ENCODE measurements at regions not wholly inside any gene's neighbourhood (a gene's known extent, or its start where the extent isn't known, plus 50 kb on each side); places are given as distances from the start of the nearest gene placed in this dataset.

DNA sequence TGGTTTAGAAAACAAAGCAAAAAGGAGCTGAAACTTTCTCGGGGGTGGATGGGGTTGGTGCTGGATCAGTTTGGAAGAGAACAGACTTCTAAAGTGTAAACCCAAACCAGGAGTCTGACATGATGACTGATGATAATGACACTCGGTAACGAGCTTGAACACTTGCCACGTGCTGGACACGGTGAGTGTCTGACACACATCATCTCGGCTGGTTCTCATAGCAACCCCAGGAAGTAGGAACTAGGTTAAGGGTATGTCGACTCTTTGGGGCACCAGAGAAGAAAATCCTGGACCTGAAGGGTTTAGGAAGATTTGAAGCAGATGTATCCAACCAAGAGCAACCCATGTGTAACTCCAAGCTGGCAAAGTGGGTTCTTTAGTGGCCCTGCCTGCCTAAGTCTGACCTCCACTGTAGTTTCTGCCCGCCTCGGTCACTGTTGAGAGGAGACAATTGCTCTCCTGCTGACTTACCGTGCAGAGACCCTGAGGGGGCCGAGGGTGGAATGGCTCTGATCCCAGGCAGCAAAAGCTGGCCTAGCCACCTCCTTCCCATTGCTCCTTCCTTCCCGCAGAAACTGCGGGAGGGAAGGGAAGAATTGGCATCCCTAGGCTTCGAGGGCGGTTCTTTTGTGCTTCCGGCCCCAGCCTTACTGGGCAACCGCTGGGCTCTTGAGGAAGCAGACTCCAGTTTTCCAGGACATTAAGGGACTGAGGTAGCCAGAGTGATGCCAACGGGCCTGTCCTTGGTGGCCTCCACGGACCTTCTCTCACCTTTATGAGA is 156.0 kb downstream of the TOMM20 start:
- Histone ChIP-seq H3K27me3 (no peaks in the 10 kb centered on the region), H3K4me1 (peaks cover 46 to 87% (median 69%) of the 10 kb centered on the region in 4 donors), H3K36me3 (no peaks in the 10 kb centered on the region), H3K4me3 (no peak overlapping the region), H3K27ac (peak overlapping the region; percentile 86 to 91 (median 88)), H3K9me3 (no peaks in the 10 kb centered on the region)
- intact Hi-C loops (cut with DNase I; ENCODE audit: low total_unique reads) (no loop called here), in situ Hi-C loops (cut with MboI; ENCODE audit: low pct_ligation_motif_present in 1 of 4, low pct_unique_long_range_greater_than_20kb in 1 of 4, low sequenced_read_pairs in 3 of 4) (loop anchor here in 3 of 4 donors (5.0 to 10.0 kb wide), 6 partner anchors 102 to 368 kb away; partner anchors contain the start of gene IRF2BP2 (in 1 of the 3))
- TF ChIP-seq POLR2AphosphoS5 (IDR thresholded peaks at IDR 0.05) (no peak), POLR2A (IDR thresholded peaks at IDR 0.05) (no peak), EP300 (IDR thresholded peaks at IDR 0.05; ENCODE audit: low read depth) (no peak)
- TF ChIP-seq, protein P1, sequence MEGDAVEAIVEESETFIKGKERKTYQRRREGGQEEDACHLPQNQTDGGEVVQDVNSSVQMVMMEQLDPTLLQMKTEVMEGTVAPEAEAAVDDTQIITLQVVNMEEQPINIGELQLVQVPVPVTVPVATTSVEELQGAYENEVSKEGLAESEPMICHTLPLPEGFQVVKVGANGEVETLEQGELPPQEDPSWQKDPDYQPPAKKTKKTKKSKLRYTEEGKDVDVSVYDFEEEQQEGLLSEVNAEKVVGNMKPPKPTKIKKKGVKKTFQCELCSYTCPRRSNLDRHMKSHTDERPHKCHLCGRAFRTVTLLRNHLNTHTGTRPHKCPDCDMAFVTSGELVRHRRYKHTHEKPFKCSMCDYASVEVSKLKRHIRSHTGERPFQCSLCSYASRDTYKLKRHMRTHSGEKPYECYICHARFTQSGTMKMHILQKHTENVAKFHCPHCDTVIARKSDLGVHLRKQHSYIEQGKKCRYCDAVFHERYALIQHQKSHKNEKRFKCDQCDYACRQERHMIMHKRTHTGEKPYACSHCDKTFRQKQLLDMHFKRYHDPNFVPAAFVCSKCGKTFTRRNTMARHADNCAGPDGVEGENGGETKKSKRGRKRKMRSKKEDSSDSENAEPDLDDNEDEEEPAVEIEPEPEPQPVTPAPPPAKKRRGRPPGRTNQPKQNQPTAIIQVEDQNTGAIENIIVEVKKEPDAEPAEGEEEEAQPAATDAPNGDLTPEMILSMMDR (IDR thresholded peaks at IDR 0.05) = no peak
- DNase-seq = no peak
- WGBS, 2 donors (ENCODE audit: low coverage in 1 of 2) = 53 to 79% methylated on average over 6 to 15 of the region's 19 CpGs

DNA sequence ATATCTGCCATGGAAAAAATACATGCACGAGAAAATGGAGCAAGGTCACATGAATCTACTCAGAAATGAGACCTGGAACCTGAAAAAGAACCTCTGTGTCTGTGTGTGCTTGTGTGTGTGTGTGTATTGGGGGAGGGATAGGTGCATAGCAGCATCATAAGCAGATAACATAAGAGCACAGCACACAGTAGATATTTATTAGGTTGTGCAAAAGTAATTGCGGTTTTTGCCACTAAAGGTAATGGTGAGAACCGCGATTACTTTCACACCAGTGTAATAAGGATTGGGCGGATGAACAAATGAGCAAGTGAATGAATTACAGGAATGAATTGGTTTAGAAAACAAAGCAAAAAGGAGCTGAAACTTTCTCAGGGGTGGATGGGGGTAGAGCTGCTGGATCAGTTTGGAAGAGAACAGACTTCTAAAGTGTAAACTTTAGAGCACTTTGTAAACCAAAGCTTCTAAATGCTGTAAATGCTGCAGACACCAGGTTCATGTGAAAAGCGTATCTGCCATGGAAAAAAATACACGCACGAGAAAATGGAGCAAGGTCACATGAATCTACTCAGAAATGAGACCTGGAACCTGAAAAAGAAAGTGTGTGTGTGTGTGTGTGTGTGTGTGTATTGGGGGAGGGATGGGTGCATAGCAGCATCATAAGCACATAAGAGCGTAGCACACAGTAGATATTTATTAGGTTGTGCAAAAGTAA is 156.9 kb downstream of the TOMM20 start:
- 53 to 58% methylated on average over 9 of the region's 9 CpGs for WGBS, 2 donors (ENCODE audit: low coverage in 1 of 2)
- in situ Hi-C loops (cut with MboI; ENCODE audit: low pct_ligation_motif_present in 1 of 4, low pct_unique_long_range_greater_than_20kb in 1 of 4, low sequenced_read_pairs in 3 of 4) = loop anchor here in 3 of 4 donors (5.0 to 10.0 kb wide), 6 partner anchors 103 to 367 kb away; partner anchors contain the start of gene IRF2BP2 (in 1 of the 3)
- no peaks in the 10 kb centered on the region for H3K9me3 ChIP-seq
- no peaks in the 10 kb centered on the region for H3K36me3 ChIP-seq
- DNase-seq = no peak
- peaks cover 41 to 81% (median 64%) of the 10 kb centered on the region in 4 donors for H3K4me1 ChIP-seq
- no peak overlapping the region for H3K4me3 ChIP-seq
- intact Hi-C loops (cut with DNase I; ENCODE audit: low total_unique reads) = no loop called here
- H3K27me3 ChIP-seq = no peaks in the 10 kb centered on the region
- peak overlapping the region; percentile 86 to 91 (median 88) for H3K27ac ChIP-seq
- no peak for TF ChIP-seq EP300 (IDR thresholded peaks at IDR 0.05; ENCODE audit: low read depth)
- TF ChIP-seq, protein P1 (IDR thresholded peaks at IDR 0.05) = no peak
- no peak for TF ChIP-seq POLR2AphosphoS5 (IDR thresholded peaks at IDR 0.05)
- TF ChIP-seq POLR2A (IDR thresholded peaks at IDR 0.05) = no peak

DNA sequence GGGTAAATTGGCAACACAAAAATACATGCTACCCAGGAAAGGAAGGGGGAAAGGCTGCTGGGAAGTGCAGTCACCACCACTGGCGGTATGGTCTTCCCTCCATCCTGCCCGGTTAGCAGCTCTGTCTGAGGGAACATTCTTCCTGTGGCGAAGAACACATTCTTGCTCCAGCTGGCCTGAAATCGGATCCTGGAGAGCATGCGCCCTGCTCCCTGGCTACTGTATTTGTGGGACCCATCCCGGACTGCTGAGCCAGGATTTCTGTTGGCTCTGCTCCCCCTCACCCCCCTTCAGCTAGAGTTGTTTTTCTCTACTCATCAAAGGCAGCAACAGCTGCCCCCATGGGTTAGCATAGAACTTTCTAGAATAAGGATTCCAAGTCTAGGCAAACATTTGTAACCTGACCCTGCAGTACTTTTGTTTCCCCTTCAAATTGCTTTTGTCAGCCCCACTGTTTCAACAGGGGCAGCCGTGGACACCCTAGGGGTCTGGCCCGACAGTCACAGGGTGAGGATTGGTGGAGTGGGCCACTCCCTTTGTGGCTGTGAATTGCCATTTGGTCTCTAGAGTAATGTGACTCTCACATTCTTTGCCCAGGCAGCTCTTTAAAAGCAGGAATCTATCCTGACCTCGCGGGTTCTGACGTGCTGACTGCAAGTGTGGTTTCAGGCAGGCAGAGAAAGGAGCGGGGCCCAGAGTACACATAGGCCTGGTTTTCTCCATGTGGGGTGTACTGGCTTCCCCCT is 157.7 kb downstream of the TOMM20 start:
- in situ Hi-C loops (cut with MboI; ENCODE audit: low pct_ligation_motif_present in 1 of 4, low pct_unique_long_range_greater_than_20kb in 1 of 4, low sequenced_read_pairs in 3 of 4) = loop anchor here in 3 of 4 donors (5.0 to 10.0 kb wide), 6 partner anchors 104 to 366 kb away; partner anchors contain the start of gene IRF2BP2 (in 1 of the 3)

More for the DNA sequence above, 157.7 kb downstream of the TOMM20 start:
- Histone ChIP-seq H3K9me3 (no peaks in the 10 kb centered on the region), H3K4me1 (peaks cover 41 to 72% (median 61%) of the 10 kb centered on the region in 4 donors), H3K27ac (peak overlapping the region; percentile 86 to 91 (median 88)), H3K27me3 (no peaks in the 10 kb centered on the region), H3K4me3 (no peak overlapping the region), H3K36me3 (no peaks in the 10 kb centered on the region)
- peak; percentile 62 to 73 (median 64) for TF ChIP-seq POLR2AphosphoS5 (IDR thresholded peaks at IDR 0.05)
- TF ChIP-seq EP300 (IDR thresholded peaks at IDR 0.05; ENCODE audit: low read depth) = no peak
- TF ChIP-seq POLR2A (IDR thresholded peaks at IDR 0.05) = peak; percentile 18
- TF ChIP-seq, protein P1 (IDR thresholded peaks at IDR 0.05) = no peak
- intact Hi-C loops (cut with DNase I; ENCODE audit: low total_unique reads) = no loop called here
- WGBS, 2 donors (ENCODE audit: low coverage in 1 of 2) = 42% methylated on average over 12 of the region's 12 CpGs; no CpG with 5 or more reads in 1 of the 2 donors
- DNase-seq = peak; percentile 67

Data from transverse colon (tissue), 4 donors.